CD14-positive monocyte (primary cell): ENCODE measurements at regions not wholly inside any gene's neighbourhood (a gene's known extent, or its start where the extent isn't known, plus 50 kb on each side); places are given as distances from the start of the nearest gene placed in this dataset.

Experiments used
- DNase-seq, 3 donors: peaks; one replicate each; pipeline ENCODE4 v3.0.0-alpha.2; 2011 to 2022
- H2AFZ ChIP-seq: 2 replicates; pipeline ENCODE4 v1.6.0; 2012; ENCODE audit warnings: mild to moderate bottlenecking, low read depth, low read length, inconsistent platforms; ENCODE audit not compliant: insufficient read depth, poor library complexity, severe bottlenecking
- H3K27ac ChIP-seq, 2 donors: 1 replicate in 1 of 2; 2 replicates in 1 of 2; pipeline ENCODE4 v1.5.1; 2012 to 2013; ENCODE audit warnings: low read length in 2 of 2, control low read depth in 1 of 2, inconsistent platforms in 1 of 2, low read depth in 1 of 2, mild to moderate bottlenecking in 1 of 2
- H3K27me3 ChIP-seq, 2 donors: one replicate each; pipeline versions ENCODE4 v1.6.0 to v1.6.1; 2011 to 2013; ENCODE audit warnings: low read length in 2 of 2; ENCODE audit not compliant: control insufficient read depth in 2 of 2, insufficient read depth in 2 of 2
- H3K36me3 ChIP-seq, 2 donors: replicated peaks in 1 of 2; 1 replicate in 1 of 2; 2 replicates in 1 of 2; pipeline versions ENCODE4 v1.5.1 to v1.6.1; 2012 to 2013; ENCODE audit warnings: low read length in 2 of 2, control low read depth in 1 of 2, inconsistent platforms in 1 of 2, mild to moderate bottlenecking in 1 of 2; ENCODE audit not compliant: insufficient read depth in 2 of 2, control insufficient read depth in 1 of 2
- H3K4me1 ChIP-seq, 2 donors: 1 replicate in 1 of 2; 2 replicates in 1 of 2; pipeline versions ENCODE4 v1.5.1 to v1.6.1; 2012 to 2013; ENCODE audit warnings: low read length in 2 of 2, control low read depth in 1 of 2, inconsistent platforms in 1 of 2, mild to moderate bottlenecking in 1 of 2, moderate library complexity in 1 of 2; ENCODE audit not compliant: insufficient read depth in 2 of 2, control insufficient read depth in 1 of 2
- H3K4me2 ChIP-seq: replicated peaks from 2 replicates; pipeline ENCODE3; 2012; ENCODE audit warnings: low read length, moderate library complexity, mild to moderate bottlenecking; ENCODE audit not compliant: poor library complexity, severe bottlenecking; ENCODE audit errors: extremely low read depth
- H3K4me3 ChIP-seq, 3 experiments: fragments of 200-600 bp in 1 of 3; sonication (generic) in 1 of 3; replicated peaks in 1 of 3; 1 replicate in 2 of 3; 2 replicates in 1 of 3; pipeline ENCODE4 v1.5.1; 2011 to 2013; ENCODE audit warnings: low read length in 3 of 3, mild to moderate bottlenecking in 3 of 3, control low read depth in 2 of 3, low read depth in 2 of 3, inconsistent platforms in 1 of 3, moderate library complexity in 1 of 3
- H3K79me2 ChIP-seq: 2 replicates; pipeline ENCODE4 v1.6.0; 2012; ENCODE audit warnings: mild to moderate bottlenecking, control low read depth, inconsistent platforms, low read length, moderate library complexity; ENCODE audit not compliant: insufficient read depth
- H3K9ac ChIP-seq: 2 replicates; pipeline ENCODE4 v1.6.0; 2017; ENCODE audit warnings: low read length, mild to moderate bottlenecking; ENCODE audit not compliant: insufficient read depth, poor library complexity, severe bottlenecking
- H3K9me3 ChIP-seq, 2 donors: replicated peaks in 1 of 2; 1 replicate in 1 of 2; 2 replicates in 1 of 2; pipeline versions ENCODE4 v1.5.1 to v1.6.1; 2012 to 2013; ENCODE audit warnings: low read length in 2 of 2, control low read depth in 1 of 2; ENCODE audit not compliant: control insufficient read depth in 1 of 2, insufficient read depth in 1 of 2
- H4K20me1 ChIP-seq: 2 replicates; pipeline ENCODE4 v1.6.0; 2012; ENCODE audit warnings: mild to moderate bottlenecking, low read length, control low read depth, moderate library complexity; ENCODE audit not compliant: insufficient read depth
- H3K27ac Mint-ChIP-seq, 7 donors: one replicate each; pipeline ENCODE4 v1.8.0; 2020; ENCODE audit warnings: mild to moderate bottlenecking in 7 of 7, mixed read lengths in 7 of 7, moderate library complexity in 6 of 7, inconsistent platforms in 2 of 7
- H3K27me3 Mint-ChIP-seq, 3 donors: one replicate each; pipeline ENCODE4 v1.8.0; 2021 to 2022; ENCODE audit warnings: low read depth in 3 of 3, mild to moderate bottlenecking in 3 of 3, mixed read lengths in 3 of 3, moderate library complexity in 3 of 3, inconsistent platforms in 1 of 3
- H3K36me3 Mint-ChIP-seq, 2 donors: one replicate each; pipeline ENCODE4 v1.8.0; 2020; ENCODE audit warnings: mixed read lengths in 2 of 2, inconsistent platforms in 1 of 2, mild to moderate bottlenecking in 1 of 2
- H3K4me1 Mint-ChIP-seq: one replicate; pipeline ENCODE4 v1.8.0; 2020; ENCODE audit warnings: mild to moderate bottlenecking, mixed read lengths
- H3K4me3 Mint-ChIP-seq, 2 donors: one replicate each; pipeline ENCODE4 v1.8.0; 2020; ENCODE audit warnings: mild to moderate bottlenecking in 2 of 2, mixed read lengths in 2 of 2, moderate library complexity in 1 of 2
- H3K9me3 Mint-ChIP-seq, 7 donors: one replicate each; pipeline ENCODE4 v1.8.0; 2020 to 2022; ENCODE audit warnings: mixed read lengths in 7 of 7, mild to moderate bottlenecking in 6 of 7, moderate library complexity in 6 of 7, inconsistent platforms in 2 of 7
- CTCF ChIP-seq: fragments of 200-600 bp; IDR thresholded peaks from one replicate; pipeline ENCODE4 v1.8.0; 2022; ENCODE audit warnings: antibody characterized with exemption, mild to moderate bottlenecking
- WGBS: methylation state at CpG from one replicate; pipeline ENCODE4 v1.1.5; 2013; ENCODE audit warnings: missing lambda C conversion rate; ENCODE audit not compliant: insufficient coverage; 5-methylcytosine and 5-hydroxymethylcytosine counted together
- intact Hi-C, 2 donors: fragments of 100-400 bp; cut with micrococcal nuclease; formaldehyde crosslinking; loops; one replicate each; pipeline versions ENCODE4 v1.15.0 to v1.15.1; 2023

DNA sequence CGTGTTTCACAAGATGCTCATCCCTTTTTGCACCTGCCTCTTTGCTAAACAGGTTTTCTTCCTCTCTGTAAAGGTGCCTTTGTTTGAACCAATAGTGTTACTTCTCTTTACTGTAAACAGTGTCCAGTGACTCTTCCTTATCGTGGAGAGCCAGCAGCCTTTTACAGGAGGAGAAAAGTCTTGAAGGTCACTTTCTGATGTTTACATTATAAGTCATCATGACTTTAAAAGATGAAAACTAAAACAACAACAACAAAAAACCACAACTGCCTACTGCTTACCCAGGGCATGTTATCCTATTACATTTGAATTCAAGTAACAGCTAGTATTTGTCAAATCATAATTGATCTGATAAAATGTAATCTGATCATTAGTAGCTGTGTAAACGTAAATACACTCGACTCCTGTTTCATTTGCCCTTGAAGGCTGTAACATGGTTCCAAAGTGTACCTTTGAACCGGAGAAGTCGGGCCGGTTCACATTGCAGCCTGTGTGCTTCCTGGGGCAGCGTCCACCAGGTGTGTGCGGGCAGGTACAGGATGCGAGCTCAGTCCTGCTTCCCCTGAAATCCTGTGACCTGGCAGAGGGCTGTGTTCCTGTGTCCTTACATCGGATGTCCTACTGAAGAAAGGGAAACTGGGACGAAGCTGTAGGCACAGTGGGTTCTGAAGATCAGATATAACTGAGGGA, 118.1 kb downstream of the C9orf152 start:
- Mint-ChIP-seq H3K4me3 (no peak overlapping the region), H3K4me1 (peaks cover 4% of the 10 kb centered on the region), H3K27me3 (peaks cover 0 to 4% (median 0%) of the 10 kb centered on the region in 3 donors), H3K9me3 (peaks cover 0 to 2% (median 0%) of the 10 kb centered on the region in 7 donors), H3K36me3 (peaks cover 2 to 3% of the 10 kb centered on the region in 2 donors), H3K27ac (no peak overlapping the region)
- Histone ChIP-seq H3K36me3 (no peaks in the 10 kb centered on the region), H3K4me3 (no peak overlapping the region), H3K4me2 (no peak overlapping the region), H2AFZ (no peak overlapping the region), H3K27ac (no peak overlapping the region), H3K9ac (no peak overlapping the region), H3K79me2 (peaks cover 81% of the 10 kb centered on the region), H3K4me1 (no peaks in the 10 kb centered on the region), H3K9me3 (no peaks in the 10 kb centered on the region), H4K20me1 (no peaks in the 10 kb centered on the region), H3K27me3 (no peaks in the 10 kb centered on the region)
- DNase-seq: no peak
- TF ChIP-seq CTCF: no peak
- WGBS: 94% methylated on average over 10 of the region's 12 CpGs
- intact Hi-C loops: no loop called here

DNA sequence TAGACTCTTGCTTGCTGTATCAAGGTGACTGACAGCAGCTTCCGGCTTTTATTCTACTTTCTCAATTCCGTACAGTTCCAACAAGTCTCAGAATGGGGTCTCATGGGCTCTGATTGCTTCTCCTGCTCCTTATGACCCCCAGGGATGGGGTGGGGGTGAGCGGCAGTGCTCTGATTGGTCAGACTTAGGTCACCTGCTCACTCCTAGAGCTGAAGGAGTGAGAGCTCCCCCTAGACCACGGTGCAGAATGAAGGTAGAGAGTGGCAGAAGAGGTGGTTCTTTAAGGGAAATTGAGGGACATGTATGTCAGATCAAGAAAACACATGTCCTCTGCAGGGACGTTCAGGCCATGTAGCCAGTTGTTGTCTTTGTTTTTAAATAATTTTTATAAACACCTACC, 115.2 kb downstream of the C9orf152 start:
- no peak overlapping the region for H3K4me3 ChIP-seq
- H3K27me3 Mint-ChIP-seq: peaks cover 0 to 2% (median 0%) of the 10 kb centered on the region in 3 donors
- peaks cover 74% of the 10 kb centered on the region for H3K79me2 ChIP-seq
- H3K4me2 ChIP-seq: no peak overlapping the region
- peaks cover 11 to 15% of the 10 kb centered on the region in 2 donors for H3K4me1 ChIP-seq
- H2AFZ ChIP-seq: no peak overlapping the region
- no peaks in the 10 kb centered on the region for H4K20me1 ChIP-seq
- WGBS: 100% methylated on average over 1 of the region's 5 CpGs
- H3K4me1 Mint-ChIP-seq: peaks cover 17% of the 10 kb centered on the region
- no peak overlapping the region for H3K27ac Mint-ChIP-seq
- no peak for TF ChIP-seq CTCF
- H3K27me3 ChIP-seq: no peaks in the 10 kb centered on the region
- peaks cover 0 to 1% (median 0%) of the 10 kb centered on the region in 7 donors for H3K9me3 Mint-ChIP-seq
- H3K4me3 Mint-ChIP-seq: no peak overlapping the region
- H3K36me3 ChIP-seq: no peaks in the 10 kb centered on the region
- no peak for DNase-seq
- no peaks in the 10 kb centered on the region for H3K36me3 Mint-ChIP-seq
- intact Hi-C loops: no loop called here
- H3K27ac ChIP-seq: no peak overlapping the region
- H3K9ac ChIP-seq: no peak overlapping the region
- no peaks in the 10 kb centered on the region for H3K9me3 ChIP-seq
